Myocyte (in vitro differentiated cells): ENCODE measurements at regions not wholly inside any gene's neighbourhood (a gene's known extent, or its start where the extent isn't known, plus 50 kb on each side); places are given as distances from the start of the nearest gene placed in this dataset.

Source experiments
- DNase-seq: peaks from one replicate; pipeline ENCODE4 v3.0.0-alpha.2; 2012; ENCODE audit warnings: low read depth

GRCh38 chr1:106523497-106523896, 533.0 kb upstream of the PRMT6 start:
- DNase-seq = no peak

- no peak for DNase-seq
These were observed 531.8 kb upstream of the PRMT6 start for GRCh38 chr1:106524631-106525030.

GRCh38 chr1:106526650-106527049, 529.8 kb upstream of the PRMT6 start:
- DNase-seq = no peak

- DNase-seq = no peak
These were observed 521.9 kb upstream of the PRMT6 start for GRCh38 chr1:106534612-106535011.

GRCh38 chr1:106536741-106537140, 519.7 kb upstream of the PRMT6 start:
- DNase-seq = peak; percentile 42

GRCh38 chr1:106548726-106549125, 507.7 kb upstream of the PRMT6 start:
- DNase-seq = no peak

- DNase-seq = no peak
These were observed 502.2 kb upstream of the PRMT6 start for GRCh38 chr1:106554294-106554693.

- no peak for DNase-seq
These were observed 500.9 kb upstream of the PRMT6 start for GRCh38 chr1:106555571-106555970.

GRCh38 chr1:106564192-106564591, 492.3 kb upstream of the PRMT6 start:
- DNase-seq = no peak

GRCh38 chr1:106568201-106568974, 488.1 kb upstream of the PRMT6 start:
- no peak for DNase-seq

GRCh38 chr1:106571109-106571508, 485.4 kb upstream of the PRMT6 start:
- DNase-seq = no peak

GRCh38 chr1:106584107-106584506, 472.4 kb upstream of the PRMT6 start:
- DNase-seq = no peak

- DNase-seq = no peak
These were observed 471.8 kb upstream of the PRMT6 start for GRCh38 chr1:106584676-106585075.

GRCh38 chr1:106600626-106601025, 455.8 kb upstream of the PRMT6 start:
- DNase-seq = no peak

GRCh38 chr1:106603616-106604015, 452.9 kb upstream of the PRMT6 start:
- DNase-seq = no peak

GRCh38 chr1:106608841-106609240, 447.6 kb upstream of the PRMT6 start:
- DNase-seq = no peak

- DNase-seq = no peak
These were observed 443.4 kb upstream of the PRMT6 start for GRCh38 chr1:106613068-106613467.

GRCh38 chr1:106613861-106614260, 442.6 kb upstream of the PRMT6 start:
- no peak for DNase-seq

GRCh38 chr1:106615473-106615872, 441.0 kb upstream of the PRMT6 start:
- no peak for DNase-seq

GRCh38 chr1:106619080-106619826, 437.2 kb upstream of the PRMT6 start:
- no peak for DNase-seq

- no peak for DNase-seq
These were observed 436.7 kb upstream of the PRMT6 start for GRCh38 chr1:106619827-106620134.

GRCh38 chr1:106620521-106620954, 435.9 kb upstream of the PRMT6 start:
- DNase-seq = no peak

- no peak for DNase-seq
These were observed 434.6 kb upstream of the PRMT6 start for GRCh38 chr1:106621853-106622252.
